OCI-LY7 (cell line): ENCODE measurements at regions not wholly inside any gene's neighbourhood (a gene's known extent, or its start where the extent isn't known, plus 50 kb on each side); places are given as distances from the start of the nearest gene placed in this dataset.
"Not testable (repeated sequence)": the region's sequence is repeated elsewhere in the genome, so short reads cannot be mapped to it uniquely, and the experiment has no call there.

ENCODE experiments used
- BruUV-seq: library from RNA; stranded (reverse); fragments of 400-500 nt; replicated peaks from 2 replicates; lab custom pipeline; 2021; lab: Mats Ljungman, UMichigan
- CTCF ChIA-PET: fragments of 300-600 bp; sonication (Branson Sonifier 250); formaldehyde crosslinking; loops from one replicate; lab custom pipeline; 2022; ENCODE audit warnings: antibody characterized with exemption; ENCODE audit not compliant: unreplicated experiment; lab: Charles Lee
- POLR2A ChIA-PET: fragments of 300-600 bp; sonication (Branson Sonifier 250); formaldehyde crosslinking; loops from one replicate; lab custom pipeline; 2022; ENCODE audit warnings: antibody characterized with exemption; lab: Charles Lee
- DNase-seq: peaks from one replicate; pipeline ENCODE4 v3.0.0-alpha.2; 2015; ENCODE audit warnings: low spot score
- H2AFZ ChIP-seq: fragments of 200-600 bp; sonication (generic), shearing (Covaris generic); 2 replicates; pipeline ENCODE4 v1.6.1; 2014; ENCODE audit warnings: mild to moderate bottlenecking, antibody characterized with exemption, low read length, moderate library complexity
- H3K27ac ChIP-seq: fragments of 200-600 bp; sonication (generic); 2 replicates; pipeline ENCODE4 v1.5.1; 2014; ENCODE audit warnings: mixed run types, low read depth, mild to moderate bottlenecking, moderate library complexity, low read length, inconsistent platforms; ENCODE audit not compliant: poor library complexity, severe bottlenecking
- H3K36me3 ChIP-seq: fragments of 200-600 bp; sonication (generic); 2 replicates; pipeline ENCODE4 v1.6.1; 2014; ENCODE audit warnings: mild to moderate bottlenecking, antibody characterized with exemption, low read length, moderate library complexity, mixed read lengths; ENCODE audit not compliant: insufficient read depth
- H3K4me1 ChIP-seq: fragments of 200-600 bp; sonication (generic); 2 replicates; pipeline ENCODE4 v1.5.1; 2014; ENCODE audit warnings: mild to moderate bottlenecking, low read length; ENCODE audit not compliant: insufficient read depth, poor library complexity, severe bottlenecking
- H3K4me2 ChIP-seq: fragments of 200-600 bp; sonication (generic); 2 replicates; pipeline ENCODE4 v1.6.1; 2014; ENCODE audit warnings: mild to moderate bottlenecking, low read length
- H3K4me3 ChIP-seq: fragments of 200-600 bp; sonication (generic); 2 replicates; pipeline ENCODE4 v1.5.1; 2014; ENCODE audit warnings: mild to moderate bottlenecking, low read depth, low read length; ENCODE audit not compliant: poor library complexity, severe bottlenecking
- H3K79me2 ChIP-seq: fragments of 200-600 bp; sonication (generic); 2 replicates; pipeline ENCODE4 v1.6.1; 2016; ENCODE audit warnings: low read depth, mild to moderate bottlenecking, low read length, moderate library complexity, mixed read lengths; ENCODE audit not compliant: insufficient read depth
- H3K9me2 ChIP-seq: fragments of 200-600 bp; sonication (generic); 2 replicates; pipeline ENCODE4 v1.6.1; 2016; ENCODE audit warnings: mild to moderate bottlenecking, low read length, mixed read lengths; ENCODE audit not compliant: insufficient read depth
- H3K9me3 ChIP-seq: fragments of 200-600 bp; sonication (generic); 2 replicates; pipeline ENCODE4 v1.6.1; 2014; ENCODE audit warnings: mild to moderate bottlenecking, mixed run types, low read length, mixed read lengths
- H4K20me1 ChIP-seq: fragments of 200-600 bp; sonication (generic); 2 replicates; pipeline ENCODE4 v1.6.1; 2014; ENCODE audit warnings: mild to moderate bottlenecking, antibody characterized with exemption, low read length, moderate library complexity, mixed read lengths; ENCODE audit not compliant: insufficient read depth
- CTCF ChIP-seq: fragments of 200-600 bp; sonication (generic); conservative IDR thresholded peaks from 2 replicates; pipeline ENCODE4 v1.5.1; 2014; ENCODE audit warnings: mild to moderate bottlenecking, antibody characterized with exemption, low read length, moderate library complexity, mixed read lengths
- EZH2phosphoT487 ChIP-seq: fragments of 200-600 bp; sonication (generic); IDR thresholded peaks from 2 replicates; pipeline ENCODE4 v1.6.1; 2018; ENCODE audit warnings: low read depth, borderline replicate concordance, mild to moderate bottlenecking, mixed run types, antibody characterized with exemption, low read length, moderate library complexity, mixed read lengths
- intact Hi-C: fragments of 100-400 bp; cut with micrococcal nuclease; formaldehyde crosslinking; loops from one replicate; pipeline ENCODE4 v1.10.0; 2022; ENCODE audit not compliant: unreplicated experiment

DNA sequence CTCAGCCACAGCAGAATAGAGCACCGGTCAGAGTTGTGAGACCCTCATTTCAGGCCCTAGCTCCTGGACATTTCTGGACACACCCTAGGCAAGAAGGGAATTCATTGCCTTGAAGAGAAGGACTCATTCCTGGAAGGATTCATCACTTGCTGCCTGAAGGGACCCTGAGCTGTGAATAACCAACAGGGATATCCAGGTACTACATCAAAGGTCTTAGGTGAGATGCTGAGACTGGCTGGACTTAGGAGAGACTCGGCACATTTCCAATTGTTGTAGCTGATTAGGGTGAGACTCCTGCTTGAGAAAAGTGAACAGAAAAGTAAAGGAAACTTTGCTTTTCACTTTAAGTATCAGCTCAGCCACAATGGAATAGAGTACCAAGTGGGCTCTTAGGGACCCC is 208.1 kb upstream of the CDKN2B start:
- Histone ChIP-seq H2AFZ (no peak overlapping the region), H3K4me2 (no peak overlapping the region), H3K27ac (no peak overlapping the region), H4K20me1 (no peaks in the 10 kb centered on the region), H3K4me3 (no peak overlapping the region), H3K36me3 (no peaks in the 10 kb centered on the region), H3K79me2 (no peaks in the 10 kb centered on the region), H3K9me3 (no peaks in the 10 kb centered on the region), H3K9me2 (no peaks in the 10 kb centered on the region; the same call in 1 of the 2 replicates), H3K4me1 (no peaks in the 10 kb centered on the region)
- ChIA-PET CTCF (no interaction called here), POLR2A (interaction anchor here (0.6 kb wide), 1 partner anchor 87 kb away, joined by 3 read pairs; no protein-coding TSS in a partner anchor)
- DNase-seq = no peak
- TF ChIP-seq CTCF (no peak), EZH2phosphoT487 (no peak)
- intact Hi-C loops = no loop called here
- BruUV-seq = no TSS peak

GRCh38 chr9:22225856-22226255 is 216.8 kb upstream of the CDKN2B start:
- DNase-seq, H3K79me2 ChIP-seq, H4K20me1 ChIP-seq, H3K4me3 ChIP-seq, CTCF ChIA-PET, H3K4me2 ChIP-seq, BruUV-seq, H3K27ac ChIP-seq, H3K4me1 ChIP-seq, H2AFZ ChIP-seq, H3K9me3 ChIP-seq, intact Hi-C loops, H3K36me3 ChIP-seq, H3K9me2 ChIP-seq: not testable (repeated sequence)
- POLR2A ChIA-PET = interaction anchor here (2.3 kb wide), 1 partner anchor 10 kb away, joined by 7 read pairs; no protein-coding TSS in a partner anchor

GRCh38 chr9:22227986-22228385 is 218.6 kb upstream of the DMRTA1 start:
- Histone ChIP-seq H4K20me1 (no peaks in the 10 kb centered on the region), H3K9me2 (no peaks in the 10 kb centered on the region), H3K4me1 (no peaks in the 10 kb centered on the region), H3K4me3 (no peak overlapping the region), H3K36me3 (no peaks in the 10 kb centered on the region), H3K27ac (no peak overlapping the region), H2AFZ (no peak overlapping the region), H3K9me3 (0 out of 2 replicates have a peak, but pooled peaks cover 13% of the 10 kb centered on the region), H3K79me2 (no peaks in the 10 kb centered on the region), H3K4me2 (no peak overlapping the region)
- no TSS peak for BruUV-seq
- intact Hi-C loops = no loop called here
- CTCF ChIA-PET = no interaction called here
- POLR2A ChIA-PET = no interaction called here
- DNase-seq = no peak
- TF ChIP-seq EZH2phosphoT487 = no peak
- no peak for TF ChIP-seq CTCF
